Smooth muscle cell (in vitro differentiated cells): ENCODE measurements at regions not wholly inside any gene's neighbourhood (a gene's known extent, or its start where the extent isn't known, plus 50 kb on each side); places are given as distances from the start of the nearest gene placed in this dataset.

ENCODE experiments used
- DNase-seq: peaks from one replicate; lab custom pipeline; 2025; ENCODE audit not compliant: unreplicated experiment; lab: John Stamatoyannopoulos, UW
- H2AFZ ChIP-seq: fragments of 200-600 bp; sonication (generic); 2 replicates; pipeline ENCODE4 v1.6.0; 2016; ENCODE audit warnings: antibody characterized with exemption, low read depth, mild to moderate bottlenecking
- H3F3A ChIP-seq: fragments of 200-600 bp; sonication (generic); 2 replicates; pipeline ENCODE4 v1.6.0; 2017; ENCODE audit warnings: antibody characterized with exemption, low read depth
- H3K27ac ChIP-seq: fragments of 200-600 bp; sonication (generic); 2 replicates; pipeline ENCODE4 v1.5.1; 2016; ENCODE audit warnings: low read depth, mild to moderate bottlenecking
- H3K27me3 ChIP-seq: fragments of 200-600 bp; sonication (generic); 2 replicates; pipeline ENCODE4 v1.6.1; 2016; ENCODE audit warnings: low read depth, mild to moderate bottlenecking
- H3K36me3 ChIP-seq: fragments of 200-600 bp; sonication (generic); 2 replicates; pipeline ENCODE4 v1.5.1; 2016; ENCODE audit warnings: low read depth
- H3K4me1 ChIP-seq: fragments of 200-600 bp; sonication (generic); 2 replicates; pipeline ENCODE4 v1.5.1; 2016; ENCODE audit warnings: low read depth
- H3K4me2 ChIP-seq: fragments of 200-600 bp; sonication (generic); 2 replicates; pipeline ENCODE4 v1.6.0; 2016; ENCODE audit warnings: mild to moderate bottlenecking
- H3K4me3 ChIP-seq: fragments of 200-600 bp; sonication (generic); 2 replicates; pipeline ENCODE4 v1.5.1; 2016; ENCODE audit warnings: mild to moderate bottlenecking
- H3K79me2 ChIP-seq: fragments of 200-600 bp; sonication (generic); 2 replicates; pipeline ENCODE4 v1.6.0; 2016; ENCODE audit warnings: low read depth, mild to moderate bottlenecking
- H3K9ac ChIP-seq: fragments of 200-600 bp; sonication (generic); 2 replicates; pipeline ENCODE4 v1.6.0; 2016; ENCODE audit warnings: low read depth
- H3K9me3 ChIP-seq: fragments of 200-600 bp; sonication (generic); replicated peaks from 2 replicates; pipeline ENCODE4 v1.5.1; 2016; ENCODE audit warnings: low read depth
- H4K20me1 ChIP-seq: fragments of 200-600 bp; sonication (generic); 2 replicates; pipeline ENCODE4 v1.6.0; 2016; ENCODE audit warnings: low read depth
- CTCF ChIP-seq: fragments of 200-600 bp; sonication (generic); IDR thresholded peaks from 2 replicates; pipeline ENCODE4 v1.5.1; 2017; ENCODE audit warnings: borderline replicate concordance, mild to moderate bottlenecking, antibody characterized with exemption; ENCODE audit not compliant: insufficient read depth, poor library complexity, severe bottlenecking
- WGBS: methylation state at CpG from one replicate; pipeline ENCODE4 v1.1.7; 2016; ENCODE audit warnings: low lambda C conversion rate; 5-methylcytosine and 5-hydroxymethylcytosine counted together

- no peak for DNase-seq
- WGBS = 71% methylated on average over 3 of the region's 3 CpGs
- H3K27me3 ChIP-seq = no peaks in the 10 kb centered on the region
- no peaks in the 10 kb centered on the region for H3K4me1 ChIP-seq
- no peaks in the 10 kb centered on the region for H3F3A ChIP-seq
- no peaks in the 10 kb centered on the region for H3K36me3 ChIP-seq
- no peak overlapping the region for H3K27ac ChIP-seq
- no peak overlapping the region for H3K4me3 ChIP-seq
- no peaks in the 10 kb centered on the region for H3K79me2 ChIP-seq
- H3K9ac ChIP-seq = no peak overlapping the region
- H4K20me1 ChIP-seq = no peaks in the 10 kb centered on the region
- no peak overlapping the region for H2AFZ ChIP-seq
- no peaks in the 10 kb centered on the region for H3K9me3 ChIP-seq
- no peak for TF ChIP-seq CTCF
- no peak overlapping the region for H3K4me2 ChIP-seq
Observed at GRCh38 chr3:157981819-157982218, 124.4 kb downstream of the SHOX2 start.

DNA sequence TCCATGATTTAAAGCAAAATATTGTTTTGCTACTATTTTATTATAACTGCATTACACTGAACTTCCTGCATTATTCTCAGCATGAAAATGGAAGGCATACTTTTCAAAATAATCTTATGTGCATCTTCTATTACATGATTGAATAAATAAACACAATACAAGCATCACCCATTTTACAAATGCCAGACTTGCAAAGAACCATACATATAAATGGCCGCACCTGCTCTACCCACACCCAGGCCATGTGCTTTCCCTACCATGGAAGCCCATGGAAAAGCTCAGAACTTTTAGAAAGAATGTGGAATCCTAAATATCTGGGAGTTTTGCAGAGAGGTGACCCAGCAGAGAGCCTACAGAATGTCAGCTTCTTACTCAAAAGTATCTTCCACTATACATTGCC lies 127.2 kb downstream of the SHOX2 start:
- no peaks in the 10 kb centered on the region for H3K36me3 ChIP-seq
- WGBS = 100% methylated on average over 1 of the region's 1 CpG
- no peaks in the 10 kb centered on the region for H3K9me3 ChIP-seq
- no peak overlapping the region for H3K4me3 ChIP-seq
- no peak overlapping the region for H3K4me2 ChIP-seq
- H2AFZ ChIP-seq = no peak overlapping the region
- no peak for TF ChIP-seq CTCF
- no peaks in the 10 kb centered on the region for H3K4me1 ChIP-seq
- no peaks in the 10 kb centered on the region for H3F3A ChIP-seq
- DNase-seq = no peak
- no peaks in the 10 kb centered on the region for H3K27me3 ChIP-seq
- H4K20me1 ChIP-seq = no peaks in the 10 kb centered on the region
- no peaks in the 10 kb centered on the region for H3K79me2 ChIP-seq
- H3K27ac ChIP-seq = no peak overlapping the region
- no peak overlapping the region for H3K9ac ChIP-seq

DNA sequence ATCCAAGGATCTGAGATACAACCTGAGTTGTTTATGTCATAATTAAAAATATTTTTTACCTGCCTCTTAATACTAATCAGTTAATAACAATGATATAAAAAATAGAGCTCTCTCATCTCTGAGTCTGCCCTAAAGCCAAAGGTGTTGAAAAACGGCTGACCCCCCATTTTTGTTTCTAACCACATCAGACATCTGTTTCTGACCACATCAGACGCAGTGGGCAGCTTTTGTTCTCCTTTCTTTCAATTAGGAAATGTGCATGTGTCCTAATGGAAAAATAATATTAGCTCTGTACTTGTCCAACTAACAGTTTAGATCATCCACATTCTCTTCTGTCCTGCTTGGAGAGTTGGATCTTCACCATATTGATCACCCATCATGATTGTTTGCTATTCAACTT lies 144.6 kb downstream of the SHOX2 start:
- no peak overlapping the region for H3K4me3 ChIP-seq
- WGBS = 64% methylated on average over 2 of the region's 2 CpGs
- no peaks in the 10 kb centered on the region for H3K4me1 ChIP-seq
- H4K20me1 ChIP-seq = no peaks in the 10 kb centered on the region
- no peaks in the 10 kb centered on the region for H3K9me3 ChIP-seq
- H3K27me3 ChIP-seq = peaks cover 4% of the 10 kb centered on the region
- H3F3A ChIP-seq = no peaks in the 10 kb centered on the region
- H3K27ac ChIP-seq = no peak overlapping the region
- no peaks in the 10 kb centered on the region for H3K79me2 ChIP-seq
- no peak overlapping the region for H3K4me2 ChIP-seq
- TF ChIP-seq CTCF = no peak
- H2AFZ ChIP-seq = no peak overlapping the region
- DNase-seq = no peak
- no peak overlapping the region for H3K9ac ChIP-seq
- H3K36me3 ChIP-seq = no peaks in the 10 kb centered on the region

DNA sequence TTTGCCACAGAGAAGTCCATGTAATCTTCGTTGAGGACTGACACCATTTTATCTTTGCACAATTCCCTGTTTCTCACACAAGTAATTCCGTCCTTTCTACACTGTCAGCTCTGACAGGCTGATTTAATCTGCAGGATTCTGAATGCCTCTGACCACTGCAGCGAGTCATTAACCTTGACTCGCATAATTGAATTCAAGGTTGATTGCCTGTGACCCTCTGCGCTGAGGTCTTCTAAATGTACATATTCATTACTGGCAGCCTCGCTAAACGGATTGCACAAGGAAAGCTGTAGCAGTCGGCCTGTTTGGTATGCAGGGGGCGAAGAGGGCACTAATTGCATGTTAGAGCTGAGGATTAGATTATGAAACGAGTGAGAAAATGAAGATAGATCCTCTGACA lies 147.8 kb downstream of the SHOX2 start:
- H2AFZ ChIP-seq = no peak overlapping the region

More for the DNA sequence above, 147.8 kb downstream of the SHOX2 start:
- Histone ChIP-seq H3K79me2 (no peaks in the 10 kb centered on the region), H3K4me2 (no peak overlapping the region), H3K9ac (no peak overlapping the region), H3K27me3 (peaks cover 4% of the 10 kb centered on the region), H3K36me3 (no peaks in the 10 kb centered on the region), H3F3A (no peaks in the 10 kb centered on the region), H3K9me3 (no peaks in the 10 kb centered on the region), H3K4me1 (no peaks in the 10 kb centered on the region), H3K4me3 (no peak overlapping the region), H3K27ac (no peak overlapping the region), H4K20me1 (no peaks in the 10 kb centered on the region)
- no peak for DNase-seq
- WGBS = 27% methylated on average over 10 of the region's 10 CpGs
- TF ChIP-seq CTCF = no peak
